Kidney (tissue), 13 donors: ENCODE measurements at regions not wholly inside any gene's neighbourhood (a gene's known extent, or its start where the extent isn't known, plus 50 kb on each side); places are given as distances from the start of the nearest gene placed in this dataset.

Source experiments
- DNase-seq, 5 donors: peaks; one replicate each; pipeline ENCODE4 v3.0.0-alpha.2; 2013 to 2020
- FAIRE-seq: peaks from 2 replicates; lab custom pipeline; 2012; peaks lifted over from hg19 to GRCh38; lab: Jason Lieb, UNC
- H3K27ac ChIP-seq, 2 donors: one replicate each; pipeline ENCODE4 v1.7.0; 2013; ENCODE audit warnings: low read depth in 2 of 2, low read length in 2 of 2, inconsistent platforms in 1 of 2
- H3K27me3 ChIP-seq: one replicate; pipeline ENCODE4 v1.7.1; 2013; ENCODE audit warnings: low read length, inconsistent platforms; ENCODE audit not compliant: control insufficient read depth, insufficient read depth
- H3K36me3 ChIP-seq, 3 donors: one replicate each; pipeline versions ENCODE4 v1.7.0 to v1.7.1; 2013; ENCODE audit warnings: low read length in 3 of 3, control low read depth in 1 of 3, inconsistent platforms in 1 of 3; ENCODE audit not compliant: insufficient read depth in 3 of 3, control insufficient read depth in 2 of 3
- H3K4me1 ChIP-seq, 3 donors: one replicate each; pipeline versions ENCODE4 v1.7.0 to v1.7.1; 2013; ENCODE audit warnings: low read length in 3 of 3, inconsistent platforms in 1 of 3, low read depth in 1 of 3; ENCODE audit not compliant: control insufficient read depth in 2 of 3, insufficient read depth in 2 of 3
- H3K4me3 ChIP-seq, 3 donors: one replicate each; pipeline versions ENCODE4 v1.7.0 to v1.8.1; 2013; ENCODE audit warnings: low read length in 3 of 3, control low read depth in 1 of 3, inconsistent platforms in 1 of 3
- H3K9ac ChIP-seq, 3 donors: one replicate each; pipeline versions ENCODE4 v1.7.0 to v1.7.1; 2013; ENCODE audit warnings: low read length in 3 of 3, control low read depth in 1 of 3, inconsistent platforms in 1 of 3
- H3K9me3 ChIP-seq, 3 donors: one replicate each; pipeline versions ENCODE4 v1.7.0 to v1.7.1; 2013; ENCODE audit warnings: low read length in 3 of 3, control low read depth in 1 of 3, inconsistent platforms in 1 of 3; ENCODE audit not compliant: control insufficient read depth in 2 of 3, insufficient read depth in 1 of 3
- intact Hi-C: fragments of 100-400 bp; cut with DNase I; formaldehyde crosslinking; loops from one replicate; pipeline ENCODE4 v1.11.1; 2022
- TF ChIP-seq, protein P1 (sequence below): IDR thresholded peaks from 3 replicates; pipeline ENCODE4 v1.5.1; 2012; ENCODE audit warnings: mild to moderate bottlenecking, moderate library complexity, borderline replicate concordance; ENCODE audit not compliant: insufficient read depth; ENCODE audit errors: extremely low read depth
- donor health status: control.
- donor health status: control.
- donor health status: control.
- donor health status: control.
- donor health status: control.
- donor health status: DM: yes; HTN: yes; CAD: no.
- donor health status: Normal renal cell carcinoma (clear cell type).

DNA sequence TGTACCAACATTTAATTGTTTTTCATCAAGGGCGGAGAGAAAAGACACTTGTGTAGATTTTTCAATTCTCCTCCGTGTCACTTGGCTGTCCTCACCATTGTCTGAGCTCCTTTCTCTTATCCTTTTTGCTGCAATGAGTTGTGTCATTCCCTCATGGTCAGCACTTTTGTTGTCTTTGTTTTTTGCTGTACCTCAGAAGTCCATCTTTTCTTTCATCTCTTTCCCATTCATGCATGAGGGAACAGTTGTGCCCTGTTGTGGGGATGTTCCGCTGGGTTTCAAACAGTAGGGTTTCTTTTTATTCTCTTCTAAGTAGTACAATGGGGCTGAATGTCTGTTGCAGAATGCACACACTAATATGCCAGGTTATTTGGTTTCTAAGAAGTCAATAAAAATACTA, 222.6 kb downstream of the TM9SF2 start:
- DNase-seq: no peak
- FAIRE-seq: no peak
- H3K27ac ChIP-seq: no peak overlapping the region
- no peaks in the 10 kb centered on the region for H3K36me3 ChIP-seq
- H3K4me1 ChIP-seq: no peaks in the 10 kb centered on the region
- no peak overlapping the region for H3K4me3 ChIP-seq
- no peaks in the 10 kb centered on the region for H3K27me3 ChIP-seq
- H3K9me3 ChIP-seq: no peaks in the 10 kb centered on the region
- TF ChIP-seq, protein P1, sequence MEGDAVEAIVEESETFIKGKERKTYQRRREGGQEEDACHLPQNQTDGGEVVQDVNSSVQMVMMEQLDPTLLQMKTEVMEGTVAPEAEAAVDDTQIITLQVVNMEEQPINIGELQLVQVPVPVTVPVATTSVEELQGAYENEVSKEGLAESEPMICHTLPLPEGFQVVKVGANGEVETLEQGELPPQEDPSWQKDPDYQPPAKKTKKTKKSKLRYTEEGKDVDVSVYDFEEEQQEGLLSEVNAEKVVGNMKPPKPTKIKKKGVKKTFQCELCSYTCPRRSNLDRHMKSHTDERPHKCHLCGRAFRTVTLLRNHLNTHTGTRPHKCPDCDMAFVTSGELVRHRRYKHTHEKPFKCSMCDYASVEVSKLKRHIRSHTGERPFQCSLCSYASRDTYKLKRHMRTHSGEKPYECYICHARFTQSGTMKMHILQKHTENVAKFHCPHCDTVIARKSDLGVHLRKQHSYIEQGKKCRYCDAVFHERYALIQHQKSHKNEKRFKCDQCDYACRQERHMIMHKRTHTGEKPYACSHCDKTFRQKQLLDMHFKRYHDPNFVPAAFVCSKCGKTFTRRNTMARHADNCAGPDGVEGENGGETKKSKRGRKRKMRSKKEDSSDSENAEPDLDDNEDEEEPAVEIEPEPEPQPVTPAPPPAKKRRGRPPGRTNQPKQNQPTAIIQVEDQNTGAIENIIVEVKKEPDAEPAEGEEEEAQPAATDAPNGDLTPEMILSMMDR: no peak
- H3K9ac ChIP-seq: no peak overlapping the region
- intact Hi-C loops: no loop called here

DNA sequence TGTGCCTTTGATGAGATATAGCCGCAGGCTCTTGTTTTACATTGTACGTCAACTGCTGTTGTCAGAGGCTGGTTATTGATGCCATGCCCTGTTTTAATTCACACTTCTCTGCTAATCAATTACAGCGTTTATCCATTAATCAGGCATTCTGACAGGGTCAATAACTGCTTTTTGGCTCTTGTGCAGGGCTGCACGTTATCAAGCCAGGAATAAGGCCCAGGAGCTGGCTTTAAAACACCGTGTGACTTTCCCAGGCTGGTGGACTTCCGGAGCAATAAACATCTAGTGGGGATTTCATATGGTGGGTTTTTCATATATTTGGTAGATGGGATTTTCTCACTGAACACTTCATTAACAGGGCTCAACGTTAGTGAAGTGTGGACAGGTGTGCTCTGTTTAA, 221.7 kb downstream of the TM9SF2 start:
- no peaks in the 10 kb centered on the region for H3K36me3 ChIP-seq
- DNase-seq (no peak), FAIRE-seq (no peak)
- no peaks in the 10 kb centered on the region for H3K4me1 ChIP-seq
- no peak overlapping the region for H3K4me3 ChIP-seq
- H3K27me3 ChIP-seq: no peaks in the 10 kb centered on the region
- no peaks in the 10 kb centered on the region for H3K9me3 ChIP-seq
- H3K27ac ChIP-seq: no peak overlapping the region
- TF ChIP-seq, protein P1: no peak
- intact Hi-C loops: no loop called here
- no peak overlapping the region for H3K9ac ChIP-seq

DNA sequence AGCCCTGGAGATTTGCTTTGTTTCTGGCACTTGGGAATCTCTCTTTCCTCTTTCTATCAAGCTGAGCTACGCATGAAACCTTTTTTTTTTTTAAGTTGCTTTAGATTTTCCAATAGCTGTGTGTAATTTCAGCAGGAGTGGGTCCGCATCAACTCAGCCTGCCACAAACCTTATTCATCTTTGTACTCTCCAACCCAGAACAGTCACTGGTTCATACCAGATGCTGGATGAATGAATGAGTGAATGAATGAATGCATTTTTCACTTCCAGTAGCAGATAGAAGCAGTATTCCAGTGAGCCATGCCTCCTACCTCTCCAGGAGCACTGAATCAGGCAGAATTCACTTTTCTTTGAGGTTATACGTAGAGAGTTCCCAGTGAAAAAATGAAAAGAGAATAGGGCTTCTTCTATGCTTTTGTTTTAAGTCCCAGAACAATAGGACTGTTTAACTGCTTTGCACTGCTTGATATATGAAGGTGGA, 221.1 kb downstream of the TM9SF2 start:
- DNase-seq (no peak), FAIRE-seq (no peak)
- intact Hi-C loops: no loop called here
- no peaks in the 10 kb centered on the region for H3K9me3 ChIP-seq
- H3K9ac ChIP-seq: no peak overlapping the region
- H3K27ac ChIP-seq: no peak overlapping the region
- H3K36me3 ChIP-seq: no peaks in the 10 kb centered on the region
- TF ChIP-seq, protein P1: no peak
- no peak overlapping the region for H3K4me3 ChIP-seq
- no peaks in the 10 kb centered on the region for H3K4me1 ChIP-seq
- no peaks in the 10 kb centered on the region for H3K27me3 ChIP-seq

DNA sequence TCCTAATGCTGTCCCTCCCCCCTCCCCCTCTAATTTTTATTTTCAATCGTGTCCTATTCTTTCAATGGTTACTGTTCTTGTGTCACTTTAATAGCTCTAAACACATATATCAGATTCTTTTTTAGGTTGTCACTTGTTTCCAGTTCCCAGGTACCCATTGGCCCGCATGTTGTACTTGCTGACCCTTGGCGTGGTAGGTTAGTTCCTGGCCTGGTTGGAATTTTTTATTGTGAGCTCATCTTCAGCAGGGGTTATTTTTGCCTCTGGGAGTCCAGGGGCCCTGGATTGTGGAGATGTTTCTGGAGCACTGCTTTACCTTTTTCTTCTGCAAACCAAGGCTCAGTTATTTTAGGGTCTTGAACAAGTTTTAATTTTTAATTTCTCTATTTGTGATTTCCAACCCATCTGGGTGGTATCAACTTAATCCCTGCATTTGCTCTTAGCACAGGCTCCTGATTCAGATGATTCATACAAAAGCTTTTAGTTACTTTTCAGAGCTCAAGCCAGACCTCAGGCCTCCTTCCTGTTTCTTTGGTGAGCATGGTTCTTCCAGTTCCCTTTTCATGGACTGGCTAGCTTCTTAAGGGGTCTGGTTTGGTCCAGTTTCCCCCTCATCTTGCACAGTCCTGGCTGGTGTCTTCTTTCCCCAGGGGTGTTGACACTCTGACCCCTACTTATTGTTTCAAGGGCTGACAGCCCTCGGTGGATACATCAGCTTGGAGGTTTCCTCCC, 220.5 kb downstream of the TM9SF2 start:
- Histone ChIP-seq H3K9me3 (no peaks in the 10 kb centered on the region), H3K27me3 (no peaks in the 10 kb centered on the region), H3K9ac (no peak overlapping the region), H3K4me1 (no peaks in the 10 kb centered on the region), H3K27ac (no peak overlapping the region), H3K36me3 (no peaks in the 10 kb centered on the region), H3K4me3 (no peak overlapping the region)
- DNase-seq (no peak), FAIRE-seq (no peak)
- intact Hi-C loops: no loop called here
- TF ChIP-seq, protein P1: no peak
